DND-41 (cell line): ENCODE measurements at regions not wholly inside any gene's neighbourhood (a gene's known extent, or its start where the extent isn't known, plus 50 kb on each side); places are given as distances from the start of the nearest gene placed in this dataset.

Source experiments
- CTCF ChIP-seq: IDR thresholded peaks from 2 replicates; pipeline ENCODE4 v1.5.1; 2012; ENCODE audit warnings: borderline replicate concordance, low read length, moderate library complexity, mild to moderate bottlenecking; ENCODE audit not compliant: poor library complexity, severe bottlenecking; ENCODE audit errors: extremely low read depth
- EZH2 ChIP-seq: IDR thresholded peaks from 3 replicates; pipeline ENCODE4 v1.6.1; 2012; ENCODE audit warnings: borderline replicate concordance, low read depth, mild to moderate bottlenecking, moderate library complexity, low read length, inconsistent platforms; ENCODE audit not compliant: severe bottlenecking

GRCh38 chr12:60210756-60211155 is 614.9 kb downstream of the SLC16A7 start:
- TF ChIP-seq CTCF, result no peak
- TF ChIP-seq EZH2, result no peak
